ENCODE measurements at regions not wholly inside any gene's neighbourhood (a gene's known extent, or its start where the extent isn't known, plus 50 kb on each side); places are given as distances from the start of the nearest gene placed in this dataset.

GRCh38 chr3:132983143-132983770, 54.9 kb upstream of the TMEM108 start:
- TF ChIP-seq CTCF (IDR thresholded peaks at IDR 0.05): no peak
- TF ChIP-seq POLR2A (IDR thresholded peaks at IDR 0.05): no peak

Measured in right lobe of liver (tissue), 4 donors.